Chondrocyte (in vitro differentiated cells): ENCODE measurements at regions not wholly inside any gene's neighbourhood (a gene's known extent, or its start where the extent isn't known, plus 50 kb on each side); places are given as distances from the start of the nearest gene placed in this dataset.

Experiments
- DNase-seq: peaks from one replicate; pipeline ENCODE4 v3.0.0; 2021; ENCODE audit warnings: mixed read lengths, low spot score
- H3K27ac Mint-ChIP-seq: one replicate; pipeline ENCODE4 v1.8.0; 2021; ENCODE audit warnings: mild to moderate bottlenecking, moderate library complexity, mixed read lengths; ENCODE audit not compliant: unreplicated experiment
- H3K27me3 Mint-ChIP-seq: 2 replicates; pipeline ENCODE4 v1.8.0; 2021; ENCODE audit warnings: low read depth, mixed read lengths
- H3K36me3 Mint-ChIP-seq: 2 replicates; pipeline ENCODE4 v1.8.0; 2021; ENCODE audit warnings: low read depth, mixed read lengths
- H3K4me1 Mint-ChIP-seq: 2 replicates; pipeline ENCODE4 v1.8.0; 2021; ENCODE audit warnings: low read depth, mild to moderate bottlenecking, mixed read lengths
- H3K4me3 Mint-ChIP-seq: one replicate; pipeline ENCODE4 v1.8.0; 2021; ENCODE audit warnings: mild to moderate bottlenecking, moderate library complexity, mixed read lengths; ENCODE audit not compliant: unreplicated experiment
- H3K9me3 Mint-ChIP-seq: 2 replicates; pipeline ENCODE4 v1.8.0; 2021; ENCODE audit warnings: low read depth, mixed read lengths
- TF ChIP-seq, protein P1 (sequence below): fragments of 200-600 bp; sonication (generic); IDR thresholded peaks from 2 replicates; pipeline ENCODE4 v1.5.0; 2021; ENCODE audit warnings: antibody characterized with exemption, mild to moderate bottlenecking, moderate library complexity

GRCh38 chr17:33980193-33980592, 274.9 kb upstream of the CCL2 start:
- no peaks in the 10 kb centered on the region for H3K4me1 Mint-ChIP-seq
- TF ChIP-seq, protein P1, sequence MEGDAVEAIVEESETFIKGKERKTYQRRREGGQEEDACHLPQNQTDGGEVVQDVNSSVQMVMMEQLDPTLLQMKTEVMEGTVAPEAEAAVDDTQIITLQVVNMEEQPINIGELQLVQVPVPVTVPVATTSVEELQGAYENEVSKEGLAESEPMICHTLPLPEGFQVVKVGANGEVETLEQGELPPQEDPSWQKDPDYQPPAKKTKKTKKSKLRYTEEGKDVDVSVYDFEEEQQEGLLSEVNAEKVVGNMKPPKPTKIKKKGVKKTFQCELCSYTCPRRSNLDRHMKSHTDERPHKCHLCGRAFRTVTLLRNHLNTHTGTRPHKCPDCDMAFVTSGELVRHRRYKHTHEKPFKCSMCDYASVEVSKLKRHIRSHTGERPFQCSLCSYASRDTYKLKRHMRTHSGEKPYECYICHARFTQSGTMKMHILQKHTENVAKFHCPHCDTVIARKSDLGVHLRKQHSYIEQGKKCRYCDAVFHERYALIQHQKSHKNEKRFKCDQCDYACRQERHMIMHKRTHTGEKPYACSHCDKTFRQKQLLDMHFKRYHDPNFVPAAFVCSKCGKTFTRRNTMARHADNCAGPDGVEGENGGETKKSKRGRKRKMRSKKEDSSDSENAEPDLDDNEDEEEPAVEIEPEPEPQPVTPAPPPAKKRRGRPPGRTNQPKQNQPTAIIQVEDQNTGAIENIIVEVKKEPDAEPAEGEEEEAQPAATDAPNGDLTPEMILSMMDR = no peak
- no peak overlapping the region for H3K4me3 Mint-ChIP-seq
- no peaks in the 10 kb centered on the region for H3K27me3 Mint-ChIP-seq
- DNase-seq = no peak
- no peak overlapping the region for H3K27ac Mint-ChIP-seq
- no peaks in the 10 kb centered on the region for H3K36me3 Mint-ChIP-seq
- H3K9me3 Mint-ChIP-seq = peaks cover 22% of the 10 kb centered on the region

- Mint-ChIP-seq H3K9me3 (peaks cover 11% of the 10 kb centered on the region), H3K4me1 (no peaks in the 10 kb centered on the region), H3K27ac (no peak overlapping the region), H3K27me3 (no peaks in the 10 kb centered on the region), H3K4me3 (no peak overlapping the region), H3K36me3 (no peaks in the 10 kb centered on the region)
- no peak for DNase-seq
- TF ChIP-seq, protein P1 = no peak
Observed at GRCh38 chr17:33981711-33982601, 273.1 kb upstream of the CCL2 start.

DNA sequence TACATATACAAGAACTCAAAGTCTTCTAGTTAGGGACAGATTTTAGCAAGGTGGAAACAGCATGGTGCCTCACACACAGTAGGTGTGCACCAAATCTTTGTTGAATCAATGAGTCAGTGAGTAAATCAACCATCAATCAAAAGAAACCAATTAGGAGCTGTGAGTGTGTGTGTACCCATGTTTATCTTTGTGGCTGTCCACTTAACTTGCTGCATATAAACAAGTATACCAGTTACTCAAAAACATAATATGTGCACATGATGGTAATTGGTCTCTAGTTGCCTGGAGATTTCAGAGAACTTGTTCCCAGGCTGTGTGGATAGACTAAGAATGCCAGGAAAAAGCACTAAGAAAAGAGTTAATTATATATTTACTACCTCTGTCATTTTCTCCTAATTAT, 272.2 kb upstream of the CCL2 start:
- no peaks in the 10 kb centered on the region for H3K4me1 Mint-ChIP-seq
- TF ChIP-seq, protein P1 = no peak
- no peak overlapping the region for H3K4me3 Mint-ChIP-seq
- peaks cover 11% of the 10 kb centered on the region for H3K9me3 Mint-ChIP-seq
- H3K36me3 Mint-ChIP-seq = no peaks in the 10 kb centered on the region
- no peaks in the 10 kb centered on the region for H3K27me3 Mint-ChIP-seq
- H3K27ac Mint-ChIP-seq = no peak overlapping the region
- no peak for DNase-seq

- Mint-ChIP-seq H3K27ac (no peak overlapping the region), H3K9me3 (peaks cover 5% of the 10 kb centered on the region), H3K4me1 (no peaks in the 10 kb centered on the region), H3K4me3 (no peak overlapping the region), H3K27me3 (no peaks in the 10 kb centered on the region), H3K36me3 (no peaks in the 10 kb centered on the region)
- no peak for DNase-seq
- TF ChIP-seq, protein P1 = no peak
Observed at GRCh38 chr17:33983824-33984574, 271.1 kb upstream of the CCL2 start.

DNA sequence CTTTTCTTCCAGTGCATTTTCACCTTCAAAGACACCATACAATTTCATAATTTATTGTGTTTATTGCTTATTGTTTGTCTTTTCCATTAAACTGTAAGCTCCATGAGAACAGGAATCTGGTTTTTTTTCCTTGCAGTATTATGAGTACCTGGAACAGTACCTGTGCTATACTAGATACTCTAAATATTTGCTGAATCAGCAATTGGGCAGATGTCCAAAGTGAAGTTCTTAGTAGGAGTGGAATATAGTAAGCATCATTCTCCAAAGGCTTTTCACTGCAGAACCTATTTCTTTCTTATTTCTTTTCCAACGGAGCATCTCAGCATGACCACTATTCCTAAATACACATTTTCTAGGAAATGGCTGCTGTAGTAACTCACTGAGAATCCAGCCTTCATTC, 269.0 kb upstream of the CCL2 start:
- Mint-ChIP-seq H3K27ac (no peak overlapping the region), H3K27me3 (no peaks in the 10 kb centered on the region), H3K4me1 (no peaks in the 10 kb centered on the region), H3K4me3 (no peak overlapping the region), H3K9me3 (peaks cover 2% of the 10 kb centered on the region), H3K36me3 (no peaks in the 10 kb centered on the region)
- TF ChIP-seq, protein P1 = no peak
- no peak for DNase-seq
